ACHN (cell line): ENCODE measurements at regions not wholly inside any gene's neighbourhood (a gene's known extent, or its start where the extent isn't known, plus 50 kb on each side); places are given as distances from the start of the nearest gene placed in this dataset.
"Not testable (repeated sequence)": the region's sequence is repeated elsewhere in the genome, so short reads cannot be mapped to it uniquely, and the experiment has no call there.

Experiments
- DNase-seq: peaks from one replicate; pipeline ENCODE4 v3.0.0-alpha.2; 2015
- in situ Hi-C: cut with HindIII; loops from 2 replicates; pipeline ENCODE4 v1.10.0; 2017; ENCODE audit warnings: low sequenced_read_pairs, low pct_ligation_motif_present, low pct_unique_long_range_greater_than_20kb

DNA sequence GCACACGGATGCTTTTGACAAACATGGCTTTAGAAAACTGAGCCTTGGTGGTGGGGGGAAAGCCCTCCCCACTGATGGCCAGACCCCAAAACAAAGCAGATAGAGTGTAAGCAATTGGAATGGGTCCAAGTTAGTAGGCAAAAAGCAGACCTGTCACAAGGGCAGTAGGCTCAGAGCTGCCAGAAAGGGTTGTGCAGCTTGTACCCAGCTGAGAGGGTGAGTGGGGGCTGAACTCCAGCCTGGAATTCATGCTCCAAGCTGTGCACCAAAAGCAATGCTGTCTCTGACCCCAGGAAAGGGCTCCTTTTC is 101.1 kb upstream of the TEX13D start:
- in situ Hi-C loops: no loop called here
- no peak for DNase-seq

- in situ Hi-C loops: no loop called here
- DNase-seq: no peak
These were observed 99.8 kb upstream of the TEX13D start for GRCh38 chrX:124232523-124233201.

GRCh38 chrX:124234348-124234747 is 98.1 kb upstream of the TEX13D start:
- in situ Hi-C loops: no loop called here
- no peak for DNase-seq

- DNase-seq: no peak
- in situ Hi-C loops: no loop called here
These were observed 94.2 kb upstream of the TEX13D start for GRCh38 chrX:124238268-124238667.

GRCh38 chrX:124239324-124239723 is 93.1 kb upstream of the TEX13D start:
- DNase-seq: no peak
- in situ Hi-C loops: no loop called here

- in situ Hi-C loops: no loop called here
- no peak for DNase-seq
These were observed 92.5 kb upstream of the TEX13D start for GRCh38 chrX:124239911-124240310.

- in situ Hi-C loops: no loop called here
These were observed 92.0 kb upstream of the TEX13D start for GRCh38 chrX:124240422-124240821.

DNA sequence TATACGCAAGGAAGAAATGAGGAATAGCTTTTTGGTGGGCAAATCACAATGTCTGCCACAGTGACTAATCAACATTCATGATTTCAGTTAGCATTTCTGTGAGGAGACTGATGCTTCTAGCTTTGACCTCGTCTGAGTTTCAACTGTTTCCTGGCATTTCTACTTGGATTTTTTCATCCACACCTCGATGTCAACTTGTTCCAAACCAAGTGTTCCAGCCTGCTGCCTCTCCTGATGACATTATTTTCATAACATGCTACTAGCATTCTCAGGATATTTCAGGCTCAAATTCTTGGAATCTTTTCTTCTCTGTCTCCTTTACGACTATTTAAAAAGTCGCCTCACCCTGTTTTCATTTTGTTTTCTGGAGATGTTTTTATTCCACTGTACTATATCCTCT is 90.3 kb upstream of the TEX13D start:
- DNase-seq: no peak
- in situ Hi-C loops: no loop called here

More at GRCh38 chrX:124240422-124240821, 92.0 kb upstream of the TEX13D start:
- DNase-seq: no peak

- DNase-seq: no peak
- in situ Hi-C loops: no loop called here
These were observed 83.1 kb upstream of the TEX13D start for GRCh38 chrX:124249345-124249744.

- in situ Hi-C loops: no loop called here
- no peak for DNase-seq
These were observed 81.5 kb upstream of the TEX13D start for GRCh38 chrX:124250835-124251437.

- in situ Hi-C loops: no loop called here
- DNase-seq: no peak
These were observed 77.8 kb upstream of the TEX13D start for GRCh38 chrX:124254611-124255010.

DNA sequence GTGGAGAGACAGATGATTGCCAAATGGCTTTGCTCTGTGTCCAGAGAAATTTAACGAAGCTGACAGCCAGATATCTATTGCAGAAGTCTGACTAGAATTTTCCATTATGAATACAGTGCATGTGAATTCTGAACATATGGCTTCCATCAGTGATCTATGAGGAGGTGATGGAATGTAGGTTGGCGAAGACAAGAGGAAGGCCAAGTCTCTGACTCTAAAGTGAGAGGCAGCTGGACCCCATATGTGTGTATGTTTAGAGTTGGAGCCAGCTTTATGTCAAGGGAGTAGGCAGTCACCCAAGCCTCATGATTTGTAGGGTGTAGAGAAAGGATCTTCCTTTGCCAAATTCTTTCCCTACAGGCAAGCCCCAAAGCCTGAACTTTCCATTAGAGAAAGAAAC is 76.2 kb upstream of the TEX13D start:
- no peak for DNase-seq

GRCh38 chrX:124256629-124257380 is 75.7 kb upstream of the TEX13D start:
- DNase-seq: no peak
- in situ Hi-C loops: no loop called here

More for the DNA sequence above, 76.2 kb upstream of the TEX13D start:
- in situ Hi-C loops: no loop called here

GRCh38 chrX:124257924-124258702 is 74.3 kb upstream of the TEX13D start:
- in situ Hi-C loops: no loop called here
- no peak for DNase-seq

GRCh38 chrX:124260845-124261244 is 71.6 kb upstream of the TEX13D start:
- in situ Hi-C loops: no loop called here
- DNase-seq: no peak

GRCh38 chrX:124263743-124264142 is 68.7 kb upstream of the TEX13D start:
- in situ Hi-C loops: no loop called here
- DNase-seq: no peak

DNA sequence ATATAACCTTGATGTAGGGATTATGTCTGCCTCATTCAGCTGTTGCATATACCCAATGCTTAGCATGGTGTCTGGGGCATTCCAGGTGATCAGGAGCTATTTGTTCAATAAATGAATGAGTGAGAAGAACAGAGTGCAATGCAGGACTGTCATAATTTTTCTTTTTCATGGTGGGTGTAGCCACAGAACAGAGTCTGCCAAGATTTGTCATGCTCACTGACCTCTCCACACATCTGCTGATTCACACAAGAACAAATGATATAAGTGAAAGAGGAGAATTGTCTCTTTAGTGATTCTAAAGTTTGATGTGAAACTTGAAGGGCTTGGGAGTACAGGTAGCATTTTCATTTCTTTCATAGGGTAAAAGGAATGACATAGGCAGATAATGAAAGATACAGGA is 64.4 kb upstream of the TEX13D start:
- in situ Hi-C loops: no loop called here
- DNase-seq: no peak

GRCh38 chrX:124269881-124270280 is 62.6 kb upstream of the TEX13D start:
- DNase-seq: no peak
- in situ Hi-C loops: no loop called here

- DNase-seq, in situ Hi-C loops: not testable (repeated sequence)
These were observed 60.9 kb upstream of the TEX13D start for GRCh38 chrX:124271599-124271998.
